AG04449 (cell line): ENCODE measurements at regions not wholly inside any gene's neighbourhood (a gene's known extent, or its start where the extent isn't known, plus 50 kb on each side); places are given as distances from the start of the nearest gene placed in this dataset.
"Not testable (repeated sequence)": the region's sequence is repeated elsewhere in the genome, so short reads cannot be mapped to it uniquely, and the experiment has no call there.

Experiments
- CTCF ChIA-PET: fragments of 350-600 bp; formaldehyde crosslinking; extraction: SDS; loops from one replicate; lab custom pipeline; 2021; ENCODE audit warnings: antibody characterized with exemption; lab: Yijun Ruan, JAX
- POLR2A ChIA-PET: fragments of 400-600, 350-600 bp; formaldehyde crosslinking; extraction: SDS; loops from one replicate; lab custom pipeline; 2020; ENCODE audit warnings: antibody characterized with exemption, inconsistent platforms; lab: Yijun Ruan, JAX
- DNase-seq: peaks from one replicate; pipeline ENCODE4 v3.0.0-alpha.2; 2010; ENCODE audit warnings: low read depth, low spot score
- H3K4me3 ChIP-seq: 2 replicates; pipeline ENCODE4 v1.5.1; 2011; ENCODE audit warnings: low read depth, mild to moderate bottlenecking, control low read depth, low read length
- CTCF ChIP-seq: IDR thresholded peaks from one replicate; pipeline ENCODE4 v1.5.1; 2011; ENCODE audit warnings: mild to moderate bottlenecking, moderate library complexity, low read length, control low read depth, inconsistent platforms; ENCODE audit not compliant: insufficient read depth; ENCODE audit errors: missing control alignments

GRCh38 chr4:24208691-24209090 is 318.8 kb upstream of the PPARGC1A start:
- H3K4me3 ChIP-seq: no peak overlapping the region
- ChIA-PET CTCF (no interaction called here), POLR2A (no interaction called here)
- TF ChIP-seq CTCF: no peak
- no peak for DNase-seq

GRCh38 chr4:24204708-24205107 is 314.9 kb upstream of the PPARGC1A start:
- DNase-seq, H3K4me3 ChIP-seq, POLR2A ChIA-PET, CTCF ChIA-PET: not testable (repeated sequence)

- no peak for TF ChIP-seq CTCF
- POLR2A ChIA-PET: no interaction called here
- CTCF ChIA-PET: no interaction called here
- no peak for DNase-seq
- no peak overlapping the region for H3K4me3 ChIP-seq
Measured at GRCh38 chr4:24203926-24204325, 314.1 kb upstream of the PPARGC1A start.

GRCh38 chr4:24202579-24202978 is 312.7 kb upstream of the PPARGC1A start:
- POLR2A ChIA-PET: no interaction called here
- no peak overlapping the region for H3K4me3 ChIP-seq
- no peak for TF ChIP-seq CTCF
- DNase-seq: no peak
- CTCF ChIA-PET: no interaction called here

- no peak for TF ChIP-seq CTCF
- CTCF ChIA-PET: no interaction called here
- no peak overlapping the region for H3K4me3 ChIP-seq
- DNase-seq: no peak
- POLR2A ChIA-PET: no interaction called here
Measured at GRCh38 chr4:24197955-24198354, 308.1 kb upstream of the PPARGC1A start.

- CTCF ChIA-PET: no interaction called here
- TF ChIP-seq CTCF: no peak
Measured at GRCh38 chr4:24196785-24197184, 306.9 kb upstream of the PPARGC1A start.

GRCh38 chr4:24195991-24196736 is 306.3 kb upstream of the PPARGC1A start:
- peak; percentile 5 for TF ChIP-seq CTCF
- ChIA-PET CTCF (no interaction called here), POLR2A (no interaction called here)
- no peak overlapping the region for H3K4me3 ChIP-seq
- DNase-seq: no peak

More at GRCh38 chr4:24196785-24197184, 306.9 kb upstream of the PPARGC1A start:
- POLR2A ChIA-PET: no interaction called here
- no peak for DNase-seq
- H3K4me3 ChIP-seq: no peak overlapping the region
